ENCODE measurements at regions not wholly inside any gene's neighbourhood (a gene's known extent, or its start where the extent isn't known, plus 50 kb on each side); places are given as distances from the start of the nearest gene placed in this dataset.

GRCh38 chr21:38556390-38556789 lies 58.1 kb upstream of the ERG start:
- no peak for DNase-seq (ENCODE audit: low spot score)

- DNase-seq (ENCODE audit: low spot score) = no peak
These were observed 62.9 kb upstream of the ERG start for GRCh38 chr21:38561205-38561604.

GRCh38 chr21:38561613-38562581 lies 63.6 kb upstream of the ERG start:
- DNase-seq (ENCODE audit: low spot score) = no peak

GRCh38 chr21:38567335-38567969 lies 69.2 kb upstream of the ERG start:
- DNase-seq (ENCODE audit: low spot score) = no peak

- DNase-seq (ENCODE audit: low spot score) = no peak
These were observed 69.7 kb upstream of the ERG start for GRCh38 chr21:38567970-38568360.

- DNase-seq (ENCODE audit: low spot score) = no peak
These were observed 71.5 kb upstream of the ERG start for GRCh38 chr21:38569733-38570132.

GRCh38 chr21:38570596-38570995 lies 72.3 kb upstream of the ERG start:
- no peak for DNase-seq (ENCODE audit: low spot score)

GRCh38 chr21:38574895-38575575 lies 76.8 kb upstream of the ERG start:
- no peak for DNase-seq (ENCODE audit: low spot score)

GRCh38 chr21:38577887-38578286 lies 79.6 kb upstream of the ERG start:
- DNase-seq (ENCODE audit: low spot score) = no peak

GRCh38 chr21:38590449-38591217 lies 92.4 kb upstream of the ERG start:
- no peak for DNase-seq (ENCODE audit: low spot score)

- no peak for DNase-seq (ENCODE audit: low spot score)
These were observed 92.9 kb upstream of the ERG start for GRCh38 chr21:38591218-38591537.

- no peak for DNase-seq (ENCODE audit: low spot score)
These were observed 98.2 kb upstream of the ERG start for GRCh38 chr21:38596264-38597042.

GRCh38 chr21:38597421-38597820 lies 99.1 kb upstream of the ERG start:
- DNase-seq (ENCODE audit: low spot score) = no peak

GRCh38 chr21:38598413-38598812 lies 100.1 kb upstream of the ERG start:
- DNase-seq (ENCODE audit: low spot score) = no peak

GRCh38 chr21:38599381-38599975 lies 101.2 kb upstream of the ERG start:
- DNase-seq (ENCODE audit: low spot score) = no peak

GRCh38 chr21:38600106-38600505 lies 101.8 kb upstream of the ERG start:
- no peak for DNase-seq (ENCODE audit: low spot score)

GRCh38 chr21:38605236-38605635 lies 107.0 kb upstream of the ERG start:
- no peak for DNase-seq (ENCODE audit: low spot score)

- DNase-seq (ENCODE audit: low spot score) = no peak
These were observed 111.3 kb upstream of the ERG start for GRCh38 chr21:38609580-38609979.

- no peak for DNase-seq (ENCODE audit: low spot score)
These were observed 112.5 kb upstream of the ERG start for GRCh38 chr21:38610623-38611251.

- DNase-seq (ENCODE audit: low spot score) = no peak
These were observed 113.0 kb upstream of the ERG start for GRCh38 chr21:38611277-38611676.

- DNase-seq (ENCODE audit: low spot score) = no peak
These were observed 115.4 kb upstream of the ERG start for GRCh38 chr21:38613686-38614085.
